GM12878 (cell line): ENCODE measurements at regions not wholly inside any gene's neighbourhood (a gene's known extent, or its start where the extent isn't known, plus 50 kb on each side); places are given as distances from the start of the nearest gene placed in this dataset.

Source experiments
- ATAC-seq: fragments of 200-7000 bp; cut with Tn5 transposase; 3 replicates; pipeline ENCODE4 v1.9.1; 2020; ENCODE audit warnings: mild to moderate bottlenecking, moderate library complexity
- BruUV-seq: library from RNA; stranded (reverse); fragments of 400-500 nt; replicated peaks from 2 replicates; lab custom pipeline; 2021; lab: Mats Ljungman, UMichigan
- CTCF ChIA-PET: fragments of 300-600 bp; sonication (Branson Sonifier 250); formaldehyde crosslinking; extraction: SDS; loops from one replicate; lab custom pipeline; 2021; ENCODE audit warnings: inconsistent platforms; lab: Yijun Ruan, JAX
- POLR2A ChIA-PET: fragments of 350-600 bp; formaldehyde crosslinking; extraction: SDS; loops from one replicate; lab custom pipeline; 2021; ENCODE audit warnings: inconsistent platforms; lab: Charles Lee
- RAD21 ChIA-PET: fragments of 300-600 bp; sonication (Branson Sonifier 250); formaldehyde crosslinking; loops from one replicate; lab custom pipeline; 2023; ENCODE audit warnings: antibody characterized with exemption; ENCODE audit not compliant: unreplicated experiment; lab: Charles Lee
- SMC1A ChIA-PET: fragments of 300-600 bp; sonication (Branson Sonifier 250); formaldehyde crosslinking; loops from one replicate; lab custom pipeline; 2023; ENCODE audit not compliant: unreplicated experiment, uncharacterized antibody; lab: Charles Lee
- DNase-seq: peaks from one replicate; pipeline ENCODE4 v3.0.0-alpha.2; 2011; ENCODE audit warnings: low read depth, low spot score
- FAIRE-seq: peaks from 3 replicates; lab custom pipeline; 2011; peaks lifted over from hg19 to GRCh38; lab: Jason Lieb, UNC
- H2AFZ ChIP-seq: 2 replicates; pipeline ENCODE4 v1.6.0; 2011; ENCODE audit warnings: low read depth, low read length, control low read depth; ENCODE audit not compliant: control insufficient read depth
- H3K27ac ChIP-seq: 2 replicates; pipeline ENCODE4 v1.5.1; 2011; ENCODE audit warnings: control low read depth; ENCODE audit not compliant: control insufficient read depth, insufficient read depth
- H3K27me3 ChIP-seq, 2 experiments: replicated peaks in 1 of 2; 2 replicates each; pipeline versions ENCODE4 v1.6.0 to v1.6.1; 2011; ENCODE audit warnings: low read length in 1 of 2; ENCODE audit not compliant: control insufficient read depth in 2 of 2, insufficient read depth in 2 of 2
- H3K36me3 ChIP-seq, 2 experiments: 2 replicates each; pipeline ENCODE4 v1.5.1; 2011; ENCODE audit warnings: low read length in 1 of 2; ENCODE audit not compliant: control insufficient read depth in 2 of 2, insufficient read depth in 2 of 2
- H3K4me1 ChIP-seq: 2 replicates; pipeline ENCODE4 v1.6.1; 2011; ENCODE audit warnings: mild to moderate bottlenecking, low read length, moderate library complexity, mixed read lengths; ENCODE audit not compliant: control insufficient read depth, insufficient read depth
- H3K4me2 ChIP-seq: 2 replicates; pipeline ENCODE4 v1.6.0; 2011; ENCODE audit warnings: control low read depth; ENCODE audit not compliant: control insufficient read depth, insufficient read depth
- H3K4me3 ChIP-seq: fragments of 200-600 bp; sonication (generic); 2 replicates; pipeline ENCODE4 v1.5.1; 2016
- H3K79me2 ChIP-seq: 2 replicates; pipeline ENCODE4 v1.6.0; 2011; ENCODE audit warnings: low read length; ENCODE audit not compliant: control insufficient read depth, insufficient read depth
- H3K9ac ChIP-seq: 2 replicates; pipeline ENCODE4 v1.8.0; 2011; ENCODE audit warnings: low read length, control low read depth, mixed read lengths; ENCODE audit not compliant: control insufficient read depth, insufficient read depth
- H3K9me3 ChIP-seq: replicated peaks from 3 replicates; pipeline ENCODE4 v1.5.1; 2011; ENCODE audit warnings: mild to moderate bottlenecking, low read length; ENCODE audit not compliant: control insufficient read depth, insufficient read depth
- H4K20me1 ChIP-seq: 2 replicates; pipeline ENCODE4 v1.6.0; 2011; ENCODE audit not compliant: control insufficient read depth, insufficient read depth
- BACH1 ChIP-seq: fragments of 450-650 bp; IDR thresholded peaks from 2 replicates; pipeline ENCODE4 v1.6.1; 2017; ENCODE audit warnings: mild to moderate bottlenecking, borderline replicate concordance
- CHD1 ChIP-seq: IDR thresholded peaks from 2 replicates; pipeline ENCODE4 v1.6.1; 2012; ENCODE audit warnings: low read depth, low read length, improper control_type of control experiment
- CHD2 ChIP-seq: IDR thresholded peaks from 2 replicates; pipeline ENCODE4 v1.6.1; 2011; ENCODE audit warnings: low read depth, low read length, improper control_type of control experiment, borderline replicate concordance
- GABPA ChIP-seq: IDR thresholded peaks from 2 replicates; pipeline ENCODE4 v1.6.1; 2014; ENCODE audit warnings: antibody characterized with exemption, low read depth, mild to moderate bottlenecking, inconsistent platforms
- MAX ChIP-seq: IDR thresholded peaks from 2 replicates; pipeline ENCODE4 v1.6.1; 2012; ENCODE audit warnings: low read depth, low read length, improper control_type of control experiment
- PAX5 ChIP-seq: IDR thresholded peaks from 2 replicates; pipeline ENCODE4 v1.6.1; 2011; ENCODE audit warnings: low read depth, low read length, borderline replicate concordance
- PAX8 ChIP-seq: fragments of 450-650 bp; IDR thresholded peaks from 2 replicates; pipeline ENCODE4 v1.6.1; 2017; ENCODE audit warnings: mild to moderate bottlenecking, moderate library complexity
- RAD51 ChIP-seq: fragments of 450-650 bp; IDR thresholded peaks from 2 replicates; pipeline ENCODE4 v1.6.1; 2016; ENCODE audit warnings: moderate library complexity, mild to moderate bottlenecking, inconsistent platforms
- SP1 ChIP-seq: IDR thresholded peaks from one replicate; pipeline ENCODE4 v1.6.1; 2011; ENCODE audit warnings: low read depth, low read length
- SUPT20H ChIP-seq: IDR thresholded peaks from 2 replicates; pipeline ENCODE4 v1.6.1; 2011; ENCODE audit warnings: low read depth, mild to moderate bottlenecking, low read length, moderate library complexity, borderline replicate concordance; ENCODE audit not compliant: control insufficient read depth
- SUZ12 ChIP-seq: fragments of 200-600 bp; sonication (generic); IDR thresholded peaks from one replicate; pipeline ENCODE4 v1.6.1; 2018; ENCODE audit warnings: antibody characterized with exemption, mild to moderate bottlenecking; ENCODE audit not compliant: unreplicated experiment
- TARDBP ChIP-seq: IDR thresholded peaks from 2 replicates; pipeline ENCODE4 v1.6.1; 2016; ENCODE audit warnings: borderline replicate concordance
- WGBS: methylation state at CpG from one replicate; pipeline ENCODE4 v1.1.6; 2016; ENCODE audit warnings: low lambda C conversion rate; ENCODE audit not compliant: insufficient replicate concordance, insufficient coverage; ENCODE audit errors: missing lambda C conversion rate; 5-methylcytosine and 5-hydroxymethylcytosine counted together
- in situ Hi-C: fragments of 300-500 bp; cut with MboI; formaldehyde crosslinking; loops from 9 replicates; pipeline ENCODE4 v1.14.3; 2018; ENCODE audit warnings: mixed read lengths
- intact Hi-C: fragments of 100-400 bp; cut with micrococcal nuclease; formaldehyde crosslinking; loops from one replicate; pipeline ENCODE4 v1.14.2; 2022; ENCODE audit not compliant: unreplicated experiment
- TF ChIP-seq, protein P1 (sequence below): IDR thresholded peaks from 2 replicates; pipeline ENCODE4 v1.6.1; 2011; ENCODE audit warnings: mild to moderate bottlenecking, low read depth, low read length, moderate library complexity; ENCODE audit not compliant: insufficient replicate concordance
- TF ChIP-seq, protein P2 (sequence below): IDR thresholded peaks from 2 replicates; pipeline ENCODE4 v1.6.1; 2012; ENCODE audit warnings: mild to moderate bottlenecking, low read depth, low read length

GRCh38 chr10:130541090-130541489 lies 404.9 kb downstream of the GLRX3 start:
- intact Hi-C loops, result no loop called here
- ATAC-seq (no peak), FAIRE-seq (no peak), DNase-seq (no peak)
- Histone ChIP-seq H3K9ac (no peak overlapping the region), H3K79me2 (no peaks in the 10 kb centered on the region), H3K27me3 (no peaks in the 10 kb centered on the region), H3K4me2 (no peak overlapping the region), H4K20me1 (no peaks in the 10 kb centered on the region)
- RAD21 ChIA-PET, result no interaction called here
- 0% methylated on average over 1 of the region's 1 CpG for WGBS
- POLR2A ChIA-PET, result no interaction called here
- BruUV-seq, result no TSS peak
- TF ChIP-seq CHD2, result no peak
- TF ChIP-seq BACH1, result no peak
- TF ChIP-seq SUPT20H, result no peak
- TF ChIP-seq CHD1, result no peak
- TF ChIP-seq MAX, result no peak
- TF ChIP-seq, protein P1, sequence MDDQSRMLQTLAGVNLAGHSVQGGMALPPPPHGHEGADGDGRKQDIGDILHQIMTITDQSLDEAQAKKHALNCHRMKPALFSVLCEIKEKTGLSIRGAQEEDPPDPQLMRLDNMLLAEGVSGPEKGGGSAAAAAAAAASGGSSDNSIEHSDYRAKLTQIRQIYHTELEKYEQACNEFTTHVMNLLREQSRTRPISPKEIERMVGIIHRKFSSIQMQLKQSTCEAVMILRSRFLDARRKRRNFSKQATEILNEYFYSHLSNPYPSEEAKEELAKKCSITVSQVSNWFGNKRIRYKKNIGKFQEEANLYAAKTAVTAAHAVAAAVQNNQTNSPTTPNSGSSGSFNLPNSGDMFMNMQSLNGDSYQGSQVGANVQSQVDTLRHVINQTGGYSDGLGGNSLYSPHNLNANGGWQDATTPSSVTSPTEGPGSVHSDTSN, result no peak
- no peak for TF ChIP-seq PAX8
- TF ChIP-seq, all 136 proteins: peak for 0
- no peak overlapping the region for H3K27ac ChIP-seq
- H3K36me3 ChIP-seq, result no peaks in the 10 kb centered on the region
- no peaks in the 10 kb centered on the region for H3K4me1 ChIP-seq
- H3K4me3 ChIP-seq, result no peak overlapping the region
- H2AFZ ChIP-seq, result no peak overlapping the region
- no peaks in the 10 kb centered on the region for H3K9me3 ChIP-seq
- in situ Hi-C loops, result no loop called here
- CTCF ChIA-PET, result no interaction called here
- SMC1A ChIA-PET, result interaction anchor here (0.7 kb wide), 1 partner anchor 253 kb away, joined by 3 read pairs; no protein-coding TSS in a partner anchor

GRCh38 chr10:130542761-130543160 lies 406.6 kb downstream of the GLRX3 start:
- Histone ChIP-seq H3K4me3 (no peak overlapping the region), H2AFZ (no peak overlapping the region), H3K79me2 (no peaks in the 10 kb centered on the region), H3K27ac (no peak overlapping the region), H3K4me1 (no peaks in the 10 kb centered on the region), H4K20me1 (no peaks in the 10 kb centered on the region), H3K9ac (no peak overlapping the region), H3K4me2 (no peak overlapping the region), H3K27me3 (no peaks in the 10 kb centered on the region), H3K36me3 (no peaks in the 10 kb centered on the region), H3K9me3 (no peaks in the 10 kb centered on the region)
- ATAC-seq, result no peak
- ChIA-PET POLR2A (no interaction called here), CTCF (no interaction called here), SMC1A (no interaction called here), RAD21 (no interaction called here)
- WGBS, result 26% methylated on average over 10 of the region's 10 CpGs
- DNase-seq, result no peak
- in situ Hi-C loops (no loop called here), intact Hi-C loops (no loop called here)
- no peak for FAIRE-seq
- BruUV-seq, result no TSS peak
- TF ChIP-seq SP1, result no peak
- no peak for TF ChIP-seq PAX5
- no peak for TF ChIP-seq TARDBP
- no peak for TF ChIP-seq RAD51
- TF ChIP-seq, protein P2, sequence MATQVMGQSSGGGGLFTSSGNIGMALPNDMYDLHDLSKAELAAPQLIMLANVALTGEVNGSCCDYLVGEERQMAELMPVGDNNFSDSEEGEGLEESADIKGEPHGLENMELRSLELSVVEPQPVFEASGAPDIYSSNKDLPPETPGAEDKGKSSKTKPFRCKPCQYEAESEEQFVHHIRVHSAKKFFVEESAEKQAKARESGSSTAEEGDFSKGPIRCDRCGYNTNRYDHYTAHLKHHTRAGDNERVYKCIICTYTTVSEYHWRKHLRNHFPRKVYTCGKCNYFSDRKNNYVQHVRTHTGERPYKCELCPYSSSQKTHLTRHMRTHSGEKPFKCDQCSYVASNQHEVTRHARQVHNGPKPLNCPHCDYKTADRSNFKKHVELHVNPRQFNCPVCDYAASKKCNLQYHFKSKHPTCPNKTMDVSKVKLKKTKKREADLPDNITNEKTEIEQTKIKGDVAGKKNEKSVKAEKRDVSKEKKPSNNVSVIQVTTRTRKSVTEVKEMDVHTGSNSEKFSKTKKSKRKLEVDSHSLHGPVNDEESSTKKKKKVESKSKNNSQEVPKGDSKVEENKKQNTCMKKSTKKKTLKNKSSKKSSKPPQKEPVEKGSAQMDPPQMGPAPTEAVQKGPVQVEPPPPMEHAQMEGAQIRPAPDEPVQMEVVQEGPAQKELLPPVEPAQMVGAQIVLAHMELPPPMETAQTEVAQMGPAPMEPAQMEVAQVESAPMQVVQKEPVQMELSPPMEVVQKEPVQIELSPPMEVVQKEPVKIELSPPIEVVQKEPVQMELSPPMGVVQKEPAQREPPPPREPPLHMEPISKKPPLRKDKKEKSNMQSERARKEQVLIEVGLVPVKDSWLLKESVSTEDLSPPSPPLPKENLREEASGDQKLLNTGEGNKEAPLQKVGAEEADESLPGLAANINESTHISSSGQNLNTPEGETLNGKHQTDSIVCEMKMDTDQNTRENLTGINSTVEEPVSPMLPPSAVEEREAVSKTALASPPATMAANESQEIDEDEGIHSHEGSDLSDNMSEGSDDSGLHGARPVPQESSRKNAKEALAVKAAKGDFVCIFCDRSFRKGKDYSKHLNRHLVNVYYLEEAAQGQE, result no peak
- no peak for TF ChIP-seq SUZ12
- TF ChIP-seq CHD1, result no peak
- no peak for TF ChIP-seq GABPA
